GM18868 (cell line): ENCODE measurements at regions not wholly inside any gene's neighbourhood (a gene's known extent, or its start where the extent isn't known, plus 50 kb on each side); places are given as distances from the start of the nearest gene placed in this dataset.

Source experiments
- ATAC-seq: cut with Tn5 transposase; IDR thresholded peaks from one replicate; pipeline ENCODE4 v1.9.1; 2021; ENCODE audit warnings: mild to moderate bottlenecking, moderate library complexity; ENCODE audit not compliant: unreplicated experiment

DNA sequence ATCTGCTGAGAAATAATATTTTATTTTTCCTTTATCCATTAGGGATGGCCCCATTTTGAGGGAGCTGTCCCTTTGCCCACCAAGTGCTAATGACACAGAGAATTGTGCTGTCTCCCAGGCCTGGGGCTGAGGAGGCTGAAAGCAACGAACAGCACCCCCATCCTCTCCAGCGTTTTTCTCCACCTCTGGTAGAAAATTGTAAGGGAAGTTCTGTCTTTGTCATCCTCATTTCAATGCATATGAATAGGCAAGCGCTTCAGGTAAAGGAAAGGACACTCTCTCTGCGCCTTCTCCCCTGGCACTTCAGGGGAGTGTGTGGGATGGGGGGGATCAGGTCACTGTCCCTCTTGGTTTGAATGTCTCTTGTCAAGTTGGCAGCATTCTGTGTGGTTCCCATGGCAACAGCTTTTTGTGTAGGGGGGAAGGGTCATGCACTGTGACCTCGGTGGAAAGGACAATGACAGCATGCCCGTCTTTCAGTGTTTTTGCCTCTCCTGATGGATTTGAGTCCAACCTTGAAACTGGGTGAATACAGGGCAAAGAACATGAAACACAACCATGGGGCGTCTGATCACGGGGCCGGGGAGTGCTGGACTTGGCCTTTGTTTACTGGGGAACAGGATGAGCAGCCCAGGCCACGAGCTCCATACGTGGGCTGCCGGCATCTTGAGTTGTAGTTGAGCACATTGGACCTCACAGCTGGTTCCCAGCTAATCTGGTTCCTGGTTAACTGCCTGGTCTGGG, 230.2 kb downstream of the VRK1 start:
- ATAC-seq: no peak

DNA sequence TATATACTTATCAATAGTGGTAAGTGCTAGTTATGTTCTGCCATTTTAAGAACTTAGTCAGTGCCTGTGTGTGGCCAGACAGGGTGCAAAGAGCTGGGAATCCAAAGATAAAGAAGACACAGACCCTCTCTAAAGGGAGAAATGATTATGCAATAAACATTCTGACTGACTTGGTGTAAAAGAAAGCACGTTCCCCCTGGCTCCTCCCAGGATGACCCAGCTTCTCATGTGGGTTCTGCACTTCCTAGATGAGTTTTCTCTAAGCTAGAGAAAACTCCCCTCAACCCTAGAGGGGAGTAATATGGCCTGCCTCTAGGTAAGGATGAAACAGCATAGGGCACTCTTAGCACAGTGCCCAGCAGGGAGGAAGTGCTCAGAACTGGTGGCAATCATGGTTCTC, 231.2 kb downstream of the VRK1 start:
- peak; percentile 48 for ATAC-seq

DNA sequence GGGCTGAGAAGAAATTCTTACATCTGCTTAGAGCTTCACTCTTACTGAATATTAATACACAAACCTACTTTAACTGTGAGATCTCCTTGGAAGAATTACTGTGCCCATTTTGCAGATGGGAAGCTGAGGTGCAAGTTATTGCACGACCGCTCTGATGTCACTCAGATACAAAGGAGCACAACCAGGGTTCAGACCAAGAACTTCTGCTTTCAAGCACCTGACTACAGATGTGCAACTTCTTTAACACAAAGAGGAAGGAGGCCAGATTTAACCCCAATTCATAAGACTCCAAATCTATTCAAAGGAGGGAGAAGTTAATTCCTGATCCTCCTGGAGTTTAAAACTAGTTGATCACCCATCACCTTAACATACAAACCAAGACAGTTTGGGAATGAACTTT, 232.6 kb downstream of the VRK1 start:
- no peak for ATAC-seq

DNA sequence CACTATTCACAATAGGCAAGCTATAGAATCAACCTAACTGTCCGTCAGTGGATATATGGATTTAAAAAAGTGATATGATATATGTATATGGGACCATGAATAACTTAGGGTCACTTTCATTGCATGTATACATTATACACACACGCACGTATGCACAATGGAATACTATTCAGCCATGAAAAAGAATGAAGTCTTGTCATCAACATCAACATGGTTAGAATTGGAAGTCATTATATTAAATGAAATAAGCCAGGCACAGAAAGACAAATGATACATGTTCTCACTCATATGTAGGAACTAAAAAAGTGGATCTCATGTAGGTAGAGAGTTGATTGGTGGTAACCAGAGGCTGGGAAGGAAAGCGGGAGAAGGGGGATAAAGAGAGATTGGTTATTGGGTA, 234.3 kb downstream of the VRK1 start:
- ATAC-seq: no peak

DNA sequence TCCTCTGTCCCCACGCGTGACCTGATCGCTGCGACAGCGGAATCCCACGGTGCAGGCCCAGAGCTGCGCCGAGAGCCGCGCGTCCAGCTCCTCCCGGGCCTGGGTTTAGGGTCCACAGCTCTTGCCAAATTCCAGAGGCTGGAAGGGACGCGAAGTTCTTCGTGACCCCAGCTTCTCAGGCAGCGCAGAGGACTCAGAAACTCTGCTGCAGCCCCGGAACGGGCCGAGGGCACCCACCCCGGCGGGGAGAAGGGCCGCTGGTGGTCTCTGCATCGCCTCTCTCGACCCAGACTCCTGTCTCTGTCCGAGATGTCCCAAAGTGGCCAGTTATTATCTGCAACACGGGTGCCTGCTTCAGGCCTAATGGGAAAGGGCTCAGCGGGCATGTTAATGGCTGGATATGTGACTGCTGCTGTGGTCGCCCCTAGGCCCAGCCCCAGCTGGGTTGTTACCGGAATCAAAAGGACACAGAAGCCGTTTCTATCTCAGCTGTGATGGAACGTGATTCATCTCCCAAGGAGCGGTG, 236.4 kb downstream of the VRK1 start:
- no peak for ATAC-seq

DNA sequence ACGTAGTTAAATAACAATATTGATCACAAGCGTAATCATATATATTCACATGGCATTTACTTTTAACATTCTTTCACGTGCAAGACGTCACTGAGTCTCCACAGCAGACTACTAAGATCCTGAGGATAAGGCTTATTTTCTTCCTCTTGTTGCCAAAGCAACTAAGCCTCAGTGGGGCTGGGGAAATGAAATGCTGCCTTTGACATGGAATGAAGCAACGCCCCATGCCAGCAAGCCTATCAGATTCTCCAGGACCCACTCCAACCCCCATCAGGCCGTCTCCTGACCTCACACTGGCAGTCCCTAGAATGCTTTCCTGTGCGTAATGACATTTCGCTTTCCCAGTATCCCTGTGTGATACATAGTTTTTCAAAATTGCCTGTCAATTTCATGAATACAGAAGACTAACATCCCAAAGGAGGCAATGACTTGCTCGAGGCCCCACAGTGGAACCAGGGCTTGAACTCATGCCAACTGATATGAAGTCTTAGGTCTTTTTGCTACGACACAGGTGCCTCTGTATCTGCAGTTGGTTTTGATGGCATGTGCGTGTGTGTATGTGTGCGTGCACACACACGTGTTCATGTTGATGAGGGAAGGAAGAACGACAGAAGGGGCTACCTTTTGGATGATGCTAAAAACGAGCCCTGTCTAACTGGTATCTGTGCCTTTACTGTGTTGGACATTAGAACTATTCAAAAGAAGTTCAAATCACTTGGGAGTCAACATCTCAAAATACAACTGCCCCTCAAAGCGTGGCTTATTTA, 239.1 kb downstream of the VRK1 start:
- ATAC-seq: no peak

DNA sequence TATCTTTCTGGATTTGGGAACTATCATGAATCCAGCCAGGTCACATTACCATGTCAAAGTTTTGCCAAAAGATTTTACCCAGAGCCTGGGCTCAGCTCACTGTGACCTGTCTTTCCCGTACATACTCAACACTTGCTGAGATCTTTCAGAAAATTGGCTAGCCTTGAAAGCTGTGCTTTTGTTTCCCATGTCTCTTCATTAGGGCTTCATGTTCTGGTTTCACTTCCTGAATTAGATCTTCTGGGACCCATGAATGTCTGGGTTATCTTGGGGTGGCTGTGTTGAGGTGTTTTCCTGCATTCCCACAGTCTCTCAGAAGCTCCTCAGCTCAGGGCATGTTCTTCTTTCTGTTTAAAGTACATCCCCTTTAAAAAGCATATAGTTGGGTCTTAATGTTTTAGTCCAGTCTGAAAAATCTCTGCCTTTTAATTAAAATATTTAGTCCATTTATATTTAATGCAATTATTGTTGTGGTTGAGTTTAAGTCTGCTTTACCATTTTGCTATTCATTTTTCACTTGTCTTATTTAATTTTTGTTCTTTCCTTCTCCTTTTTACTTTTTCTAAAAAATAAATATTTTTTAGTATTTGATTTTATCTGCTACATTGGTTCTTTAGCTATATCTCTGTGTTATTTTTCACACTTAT, 242.7 kb downstream of the VRK1 start:
- ATAC-seq: peak; percentile 88

DNA sequence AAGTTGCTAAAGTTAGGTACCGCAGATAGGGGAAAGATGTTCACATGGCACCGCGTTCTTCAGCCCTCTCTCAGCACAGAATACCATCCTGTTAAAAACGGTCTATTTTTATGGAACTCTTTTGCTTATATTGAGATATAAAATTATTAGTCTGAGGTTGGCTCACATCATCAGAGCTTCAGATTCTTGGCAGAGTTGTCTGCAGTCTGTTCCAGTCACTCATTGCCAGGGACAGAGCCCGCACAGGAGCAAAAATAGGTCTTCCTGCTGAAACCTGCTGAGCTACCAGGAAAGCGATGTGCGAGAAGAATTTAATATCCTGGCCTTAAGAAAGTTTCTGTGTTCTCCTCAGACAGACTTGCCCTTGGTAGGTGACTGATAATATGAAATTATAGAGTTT, 249.8 kb downstream of the VRK1 start:
- no peak for ATAC-seq

DNA sequence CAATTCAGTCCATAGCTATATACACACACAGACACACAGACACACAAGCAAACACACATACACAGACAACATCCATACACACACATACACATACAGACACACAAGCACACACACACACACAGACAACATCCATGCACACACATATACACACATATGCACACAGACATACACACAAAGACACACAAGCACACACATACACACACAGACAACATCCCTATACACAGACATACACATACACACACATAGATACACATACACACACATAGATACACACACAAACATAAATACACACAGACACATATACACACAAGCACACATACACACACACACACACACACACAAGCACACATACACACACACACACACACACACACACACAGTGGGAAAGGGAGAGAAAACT, 254.8 kb downstream of the VRK1 start:
- ATAC-seq: no peak

DNA sequence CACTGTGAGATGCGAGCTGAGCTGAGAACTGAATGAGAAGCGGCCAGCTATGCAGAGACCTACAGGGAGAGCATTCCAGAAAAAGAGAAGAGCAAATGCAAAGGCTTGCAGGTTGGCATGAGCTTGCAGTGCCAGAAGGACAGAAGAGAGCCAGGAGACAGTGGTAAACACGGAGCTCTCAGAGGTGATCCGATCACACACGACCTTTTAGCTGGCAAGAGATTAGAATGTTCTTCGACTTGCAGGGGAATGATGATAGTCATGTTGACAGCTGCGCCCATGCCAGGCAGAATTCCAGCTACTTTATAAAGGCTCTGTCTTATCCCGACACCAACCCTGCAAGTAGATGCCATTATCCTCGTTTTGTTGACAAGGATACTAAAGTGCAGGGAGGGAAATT, 256.8 kb downstream of the VRK1 start:
- no peak for ATAC-seq

DNA sequence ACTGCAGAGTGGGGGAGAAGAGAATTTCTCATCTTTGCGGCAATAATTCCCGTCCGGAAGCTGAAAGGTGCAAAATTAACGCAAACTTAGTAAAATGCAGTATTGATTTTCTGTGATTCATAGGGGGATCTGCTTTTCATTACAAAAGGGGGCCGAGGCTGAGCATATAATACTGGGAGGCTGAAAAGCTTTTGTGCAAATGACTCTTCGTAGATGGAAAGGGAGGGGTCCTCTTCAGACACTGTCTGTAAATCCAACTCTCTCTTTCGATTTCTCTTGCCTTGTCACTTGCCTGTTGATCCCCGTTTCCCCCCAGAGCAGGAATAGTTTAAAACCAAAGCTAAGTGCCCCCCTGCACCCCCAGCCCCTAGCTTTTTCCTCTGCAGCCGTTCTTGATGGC, 258.2 kb downstream of the VRK1 start:
- no peak for ATAC-seq

DNA sequence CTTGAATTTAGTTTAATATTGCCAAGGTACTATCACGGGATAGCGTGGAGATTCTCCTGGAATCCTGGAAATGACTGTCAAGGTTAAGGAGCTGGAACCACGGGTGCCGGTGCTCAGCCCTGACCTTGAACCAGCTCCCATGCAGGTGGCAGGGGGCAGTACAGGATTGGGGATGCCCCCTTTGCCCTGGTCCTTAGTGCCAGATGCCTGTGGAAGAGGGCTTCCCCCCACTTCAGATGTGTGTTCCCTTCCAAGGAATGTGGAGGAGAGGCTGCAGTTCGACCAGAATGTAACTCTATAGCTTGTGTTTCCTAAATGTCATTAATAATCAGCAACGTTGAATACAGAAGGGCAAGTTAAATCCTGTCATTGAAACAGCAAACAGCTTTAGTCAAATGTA, 258.9 kb downstream of the VRK1 start:
- no peak for ATAC-seq

DNA sequence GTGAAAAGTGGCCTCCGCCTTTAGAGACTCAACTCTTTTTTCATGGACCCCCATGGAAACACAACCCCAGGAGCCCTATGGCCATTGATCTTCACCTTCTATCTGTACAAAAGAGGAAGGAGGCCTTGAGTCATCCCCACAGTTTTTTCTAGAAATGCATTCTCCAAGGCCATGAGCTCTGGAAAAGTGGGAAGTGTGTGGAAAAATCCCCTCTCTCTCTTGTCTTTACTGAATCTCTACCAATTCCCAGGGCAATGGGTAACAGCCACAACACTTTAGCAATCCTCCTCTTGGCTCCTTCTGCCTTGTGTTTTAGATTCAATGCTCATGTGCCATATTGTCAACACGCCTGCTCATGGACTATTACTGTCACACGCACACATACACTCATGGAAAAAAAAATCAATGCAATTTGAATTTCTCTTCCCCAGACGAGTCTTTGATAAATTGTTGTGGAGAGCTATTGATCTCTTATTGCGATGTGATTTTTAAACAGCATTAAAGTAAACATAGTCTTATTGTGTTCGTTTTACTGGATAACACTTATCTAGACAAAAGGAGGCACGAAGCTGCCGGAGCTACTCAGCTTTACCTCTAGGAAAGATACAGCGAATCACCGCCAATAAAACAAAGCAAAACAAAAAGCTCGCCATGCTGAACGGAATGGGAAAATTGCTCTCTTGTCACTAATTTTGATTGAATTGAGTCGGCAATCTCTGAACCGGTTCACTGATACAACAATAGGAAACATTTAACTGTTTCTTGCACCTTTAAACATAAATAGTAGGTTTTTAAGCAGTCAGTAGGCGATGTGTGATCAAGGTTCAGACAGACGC, 260.3 kb downstream of the VRK1 start:
- no peak for ATAC-seq

DNA sequence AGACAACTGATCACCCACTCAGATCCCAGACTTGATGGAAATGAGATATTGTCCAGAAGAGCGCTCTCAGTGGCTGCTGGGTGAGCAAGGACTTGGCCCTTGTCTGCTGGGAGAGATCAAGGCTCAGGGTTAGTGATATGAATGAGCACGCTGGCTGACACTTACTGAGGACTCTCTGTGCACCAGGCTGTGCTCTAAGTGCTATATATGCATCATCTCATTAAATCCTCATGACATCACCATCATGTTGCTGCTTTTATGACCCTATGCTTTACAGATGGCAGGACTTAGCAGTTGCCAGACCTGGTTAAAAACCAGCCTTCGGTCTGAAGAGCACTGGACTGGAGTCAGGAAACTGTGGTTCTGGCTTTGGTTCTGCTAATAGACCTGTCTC, 260.9 kb downstream of the VRK1 start:
- no peak for ATAC-seq

DNA sequence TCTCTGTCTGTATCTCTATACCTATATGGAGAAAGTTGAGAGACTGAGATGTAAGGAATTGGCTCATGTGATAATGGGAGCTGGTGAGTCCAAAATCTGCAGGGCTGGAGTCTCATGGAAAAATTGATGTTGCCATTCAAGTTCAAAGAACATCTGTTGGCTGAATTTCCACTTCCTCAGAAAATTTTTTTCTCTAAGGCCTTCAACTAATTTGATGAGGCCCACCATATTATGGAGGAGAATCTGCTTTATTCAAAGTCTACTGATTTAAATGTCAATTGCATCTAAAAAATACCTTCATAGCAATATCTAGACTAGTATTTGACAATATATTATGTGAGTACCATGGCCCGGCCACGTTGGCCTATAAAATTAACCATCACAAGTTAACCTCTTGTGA, 261.4 kb downstream of the VRK1 start:
- ATAC-seq: no peak

DNA sequence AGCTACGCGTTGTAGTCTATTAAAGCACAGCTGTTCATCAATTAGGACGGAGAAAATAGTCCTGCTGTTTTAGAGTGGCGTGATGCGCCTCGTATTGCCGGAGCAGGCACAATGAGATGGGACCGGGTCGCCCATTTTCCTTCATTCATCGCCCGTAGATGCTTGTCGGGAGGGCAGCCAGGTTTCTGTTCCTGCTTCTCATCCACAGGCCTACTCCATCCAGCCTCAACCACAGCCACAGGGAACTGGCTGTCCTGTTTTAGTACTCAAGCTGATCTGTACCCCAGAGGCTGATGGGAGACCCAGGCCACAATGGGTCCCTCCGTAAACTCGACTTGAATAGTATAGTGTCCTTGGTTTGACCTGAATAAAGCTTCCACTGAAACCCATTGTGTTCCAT, 264.0 kb downstream of the VRK1 start:
- no peak for ATAC-seq

DNA sequence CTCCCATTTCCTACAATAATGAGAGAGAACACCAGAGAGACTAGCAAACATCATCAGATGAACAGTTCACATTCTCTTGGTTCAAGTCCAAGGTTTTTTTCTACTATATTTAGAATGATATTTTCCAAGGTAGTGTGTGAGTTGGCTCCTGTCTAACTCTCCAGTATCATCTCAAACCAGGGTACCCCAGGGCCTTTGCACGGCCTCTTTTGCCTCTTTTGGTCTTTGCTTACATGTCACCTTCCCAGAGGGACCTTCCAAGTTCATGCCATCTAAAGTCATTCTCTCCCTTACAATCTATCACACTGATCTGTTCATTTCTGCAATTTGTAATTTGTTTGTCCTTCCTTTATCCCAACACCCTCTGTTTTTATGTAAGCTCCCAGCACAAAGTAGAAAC, 264.5 kb downstream of the VRK1 start:
- ATAC-seq: no peak

DNA sequence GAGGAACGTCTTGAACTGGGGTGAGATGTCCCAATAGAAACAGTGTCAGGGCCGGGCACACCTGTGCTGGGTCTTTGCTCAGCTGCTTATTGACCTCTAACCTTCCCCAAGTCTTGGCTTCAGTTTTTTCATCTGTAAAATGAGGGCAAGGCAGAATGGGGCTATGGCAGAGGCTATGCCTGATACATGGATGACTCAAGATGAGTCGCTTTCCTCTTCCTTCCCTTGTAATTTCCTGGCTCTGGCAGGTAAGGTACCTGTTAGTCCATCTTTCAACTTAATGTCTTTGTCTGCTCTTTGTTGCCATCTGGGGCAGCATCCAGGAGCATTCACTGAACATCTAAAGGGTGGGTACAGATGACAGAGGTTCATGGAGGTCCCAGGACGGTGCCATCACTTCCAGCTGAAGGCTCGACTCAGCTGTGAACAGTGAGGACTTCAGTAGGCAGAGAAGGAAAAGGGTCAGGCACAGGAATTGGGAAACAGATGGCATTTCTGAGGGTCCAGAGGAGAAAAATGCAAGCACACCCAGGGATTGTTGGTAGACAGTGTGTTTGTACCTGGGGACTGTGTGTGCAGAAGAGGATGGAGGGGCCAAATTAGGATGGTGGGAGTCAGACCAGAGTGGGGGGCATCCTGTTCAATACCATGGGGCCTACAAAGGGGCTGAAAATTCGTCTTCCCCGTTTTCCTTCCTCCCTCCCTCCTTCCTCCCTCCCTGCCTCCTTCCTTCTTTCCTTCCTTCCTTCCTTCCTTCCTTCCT, 268.3 kb downstream of the VRK1 start:
- ATAC-seq: no peak

DNA sequence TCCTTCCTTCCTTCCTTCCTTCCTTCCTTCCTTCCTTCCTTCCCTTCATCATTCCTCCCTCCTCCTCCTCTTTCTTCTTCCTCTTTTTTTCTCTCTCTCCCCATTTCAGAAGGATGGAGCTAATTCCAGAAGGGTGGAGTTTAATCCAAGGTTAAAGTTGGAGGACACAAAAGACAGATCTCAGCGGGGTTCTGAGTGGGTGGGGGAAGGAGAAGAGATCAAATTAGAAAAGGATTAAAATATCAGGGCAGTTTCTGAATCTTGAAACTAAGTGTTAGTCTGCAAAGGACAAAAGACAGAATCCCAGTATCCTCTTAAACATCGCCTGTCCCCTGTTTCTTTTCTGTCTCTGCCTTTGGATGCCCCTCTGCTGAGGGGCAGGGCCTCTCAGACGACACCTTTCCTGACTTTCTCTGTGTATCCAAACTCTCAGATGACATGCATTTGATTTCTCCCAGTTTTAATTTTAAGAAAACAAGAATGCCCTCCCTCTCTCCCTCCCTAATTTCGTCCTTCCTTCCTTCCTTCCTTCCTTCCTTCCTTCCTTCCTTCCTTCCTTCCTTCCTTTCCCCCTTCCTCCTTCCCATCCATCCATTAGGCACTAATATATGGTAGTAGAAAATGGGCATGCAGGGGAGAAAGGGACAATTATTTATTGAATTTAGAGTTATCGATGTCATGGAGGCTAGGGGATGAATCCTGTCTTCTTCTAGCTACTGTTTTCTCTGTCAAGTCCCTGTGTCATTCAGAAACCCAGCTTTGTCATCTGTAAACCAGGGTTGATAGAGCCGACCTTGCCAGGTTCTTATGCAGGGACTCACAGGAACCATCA, 269.1 kb downstream of the VRK1 start:
- ATAC-seq: no peak
